Epithelial cell of proximal tubule (primary cell): ENCODE measurements at regions not wholly inside any gene's neighbourhood (a gene's known extent, or its start where the extent isn't known, plus 50 kb on each side); places are given as distances from the start of the nearest gene placed in this dataset.
A peak's percentile ranks its signal among the peaks of the same experiment; 100 is the strongest.

Source experiments
- DNase-seq: peaks from one replicate; pipeline ENCODE4 v3.0.0-alpha.2; 2011; ENCODE audit warnings: low read depth
- H3K4me3 ChIP-seq: 2 replicates; pipeline ENCODE4 v1.5.1; 2011; ENCODE audit warnings: low read depth, mild to moderate bottlenecking, low read length
- TF ChIP-seq, protein P1 (sequence below): conservative IDR thresholded peaks from 2 replicates; pipeline ENCODE4 v1.5.1; 2012; ENCODE audit warnings: low read depth, mild to moderate bottlenecking, low read length

- H3K4me3 ChIP-seq, result no peak overlapping the region
- TF ChIP-seq, protein P1, sequence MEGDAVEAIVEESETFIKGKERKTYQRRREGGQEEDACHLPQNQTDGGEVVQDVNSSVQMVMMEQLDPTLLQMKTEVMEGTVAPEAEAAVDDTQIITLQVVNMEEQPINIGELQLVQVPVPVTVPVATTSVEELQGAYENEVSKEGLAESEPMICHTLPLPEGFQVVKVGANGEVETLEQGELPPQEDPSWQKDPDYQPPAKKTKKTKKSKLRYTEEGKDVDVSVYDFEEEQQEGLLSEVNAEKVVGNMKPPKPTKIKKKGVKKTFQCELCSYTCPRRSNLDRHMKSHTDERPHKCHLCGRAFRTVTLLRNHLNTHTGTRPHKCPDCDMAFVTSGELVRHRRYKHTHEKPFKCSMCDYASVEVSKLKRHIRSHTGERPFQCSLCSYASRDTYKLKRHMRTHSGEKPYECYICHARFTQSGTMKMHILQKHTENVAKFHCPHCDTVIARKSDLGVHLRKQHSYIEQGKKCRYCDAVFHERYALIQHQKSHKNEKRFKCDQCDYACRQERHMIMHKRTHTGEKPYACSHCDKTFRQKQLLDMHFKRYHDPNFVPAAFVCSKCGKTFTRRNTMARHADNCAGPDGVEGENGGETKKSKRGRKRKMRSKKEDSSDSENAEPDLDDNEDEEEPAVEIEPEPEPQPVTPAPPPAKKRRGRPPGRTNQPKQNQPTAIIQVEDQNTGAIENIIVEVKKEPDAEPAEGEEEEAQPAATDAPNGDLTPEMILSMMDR, result no peak
- DNase-seq, result no peak
Observed at GRCh38 chrX:82161195-82161594, 959.3 kb downstream of the SH3BGRL start.

- no peak for DNase-seq
- TF ChIP-seq, protein P1, result no peak
- no peak overlapping the region for H3K4me3 ChIP-seq
Observed at GRCh38 chrX:82163701-82164100, 961.8 kb downstream of the SH3BGRL start.

GRCh38 chrX:82196866-82197265 lies 995.0 kb downstream of the SH3BGRL start:
- TF ChIP-seq, protein P1, result no peak
- no peak for DNase-seq
- no peak overlapping the region for H3K4me3 ChIP-seq

GRCh38 chrX:82208975-82209374 lies 1007.1 kb downstream of the SH3BGRL start:
- TF ChIP-seq, protein P1, result no peak
- no peak for DNase-seq
- H3K4me3 ChIP-seq, result no peak overlapping the region

DNA sequence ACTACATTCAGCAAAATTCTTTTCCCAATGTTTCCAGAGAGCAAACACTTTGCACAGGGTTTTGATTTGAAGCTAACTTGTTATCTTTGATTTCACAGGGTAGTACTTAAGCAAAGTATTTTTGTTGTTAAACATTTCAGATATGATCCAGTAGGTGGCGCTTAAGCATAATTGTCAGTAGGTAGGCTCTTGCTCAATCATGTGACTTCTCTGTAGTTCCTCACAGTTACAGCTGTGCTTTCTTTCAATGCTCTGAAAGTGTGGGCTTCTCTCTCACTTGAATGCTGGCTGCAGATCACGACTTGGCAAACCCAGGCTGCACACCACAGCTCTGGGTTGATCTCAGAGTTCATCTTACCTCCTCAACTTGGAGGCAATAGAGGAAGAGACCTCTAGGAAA lies 1016.5 kb downstream of the SH3BGRL start:
- H3K4me3 ChIP-seq, result no peak overlapping the region
- DNase-seq, result peak; percentile 6
- TF ChIP-seq, protein P1, result peak; percentile 50

DNA sequence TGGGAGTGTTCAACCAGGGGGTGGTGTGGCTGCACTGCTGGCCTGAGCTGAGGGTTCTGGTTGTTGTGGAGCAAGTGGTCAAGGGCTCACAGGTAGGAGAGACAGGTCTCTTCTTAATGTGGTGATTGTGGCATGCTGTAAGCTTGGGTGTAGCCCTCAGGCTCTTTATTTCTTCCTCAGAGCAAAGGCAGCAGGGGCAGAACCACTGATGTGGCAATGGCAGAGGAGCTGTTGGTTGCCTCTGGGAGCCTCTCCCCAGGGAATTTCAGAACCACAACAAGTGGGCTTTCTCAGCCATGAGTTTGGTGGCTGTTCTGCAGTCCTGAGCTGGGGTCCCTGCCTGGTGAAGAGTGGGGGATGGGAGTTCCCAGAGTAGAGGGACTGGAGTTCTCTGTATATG lies 1017.2 kb downstream of the SH3BGRL start:
- TF ChIP-seq, protein P1, result no peak
- DNase-seq, result no peak
- H3K4me3 ChIP-seq, result no peak overlapping the region

DNA sequence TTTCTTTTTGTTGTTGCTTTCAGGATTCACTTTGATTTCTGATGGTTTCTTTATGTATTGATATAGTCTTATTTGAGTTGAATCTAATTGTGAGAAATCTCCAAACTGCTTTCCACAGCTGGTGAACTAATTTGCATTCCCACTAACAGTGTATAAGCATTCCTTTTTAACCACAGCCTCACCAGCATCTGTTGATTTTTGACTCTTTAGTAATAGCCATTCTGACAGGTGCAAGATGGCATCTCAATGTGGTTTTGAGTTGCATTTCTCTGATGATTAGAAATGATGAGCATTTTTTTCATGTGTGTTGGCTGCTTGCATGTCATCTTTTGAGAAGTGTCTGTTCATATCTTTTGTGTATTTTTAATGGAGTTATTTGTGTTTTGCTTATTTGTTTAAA lies 1023.1 kb downstream of the SH3BGRL start:
- H3K4me3 ChIP-seq, result no peak overlapping the region
- DNase-seq, result no peak
- TF ChIP-seq, protein P1, result no peak
